ENCODE measurements at regions not wholly inside any gene's neighbourhood (a gene's known extent, or its start where the extent isn't known, plus 50 kb on each side); places are given as distances from the start of the nearest gene placed in this dataset.

- Histone ChIP-seq H3K4me3 (ENCODE audit: low read depth, low read length, poor library complexity, severe bottlenecking) (no peak overlapping the region), H3K27me3 (replicated peaks; ENCODE audit: insufficient read depth, low read depth, low read length, poor library complexity) (no peaks in the 10 kb centered on the region), H3K9me3 (ENCODE audit: low read depth, low read length, poor library complexity, severe bottlenecking) (no peaks in the 10 kb centered on the region), H3K27ac (ENCODE audit: low read depth, low read length, poor library complexity, severe bottlenecking) (no peak overlapping the region), H3K36me3 (ENCODE audit: insufficient read depth, low read length, poor library complexity, severe bottlenecking) (no peaks in the 10 kb centered on the region), H3K4me1 (ENCODE audit: insufficient read depth, low read length, poor library complexity, severe bottlenecking) (no peaks in the 10 kb centered on the region)
- no peak for TF ChIP-seq EZH2 (IDR thresholded peaks at IDR 0.05; ENCODE audit: borderline replicate concordance, low read depth, low read length, poor library complexity, severe bottlenecking)
- TF ChIP-seq, protein P1, sequence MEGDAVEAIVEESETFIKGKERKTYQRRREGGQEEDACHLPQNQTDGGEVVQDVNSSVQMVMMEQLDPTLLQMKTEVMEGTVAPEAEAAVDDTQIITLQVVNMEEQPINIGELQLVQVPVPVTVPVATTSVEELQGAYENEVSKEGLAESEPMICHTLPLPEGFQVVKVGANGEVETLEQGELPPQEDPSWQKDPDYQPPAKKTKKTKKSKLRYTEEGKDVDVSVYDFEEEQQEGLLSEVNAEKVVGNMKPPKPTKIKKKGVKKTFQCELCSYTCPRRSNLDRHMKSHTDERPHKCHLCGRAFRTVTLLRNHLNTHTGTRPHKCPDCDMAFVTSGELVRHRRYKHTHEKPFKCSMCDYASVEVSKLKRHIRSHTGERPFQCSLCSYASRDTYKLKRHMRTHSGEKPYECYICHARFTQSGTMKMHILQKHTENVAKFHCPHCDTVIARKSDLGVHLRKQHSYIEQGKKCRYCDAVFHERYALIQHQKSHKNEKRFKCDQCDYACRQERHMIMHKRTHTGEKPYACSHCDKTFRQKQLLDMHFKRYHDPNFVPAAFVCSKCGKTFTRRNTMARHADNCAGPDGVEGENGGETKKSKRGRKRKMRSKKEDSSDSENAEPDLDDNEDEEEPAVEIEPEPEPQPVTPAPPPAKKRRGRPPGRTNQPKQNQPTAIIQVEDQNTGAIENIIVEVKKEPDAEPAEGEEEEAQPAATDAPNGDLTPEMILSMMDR (conservative IDR thresholded peaks at IDR 0.05; ENCODE audit: low read depth, low read length) = no peak
- no TSS peak for BruUV-seq (replicated peaks)
- intact Hi-C loops (cut with micrococcal nuclease; ENCODE audit: unreplicated experiment) = no loop called here
- no peak for DNase-seq (ENCODE audit: low spot score)
- ChIA-PET CTCF (no interaction called here), POLR2A (ENCODE audit: low non-redundant PET) (no interaction called here)
Measured at GRCh38 chr11:106389101-106389500, 311.6 kb downstream of the AASDHPPT start.

DNA sequence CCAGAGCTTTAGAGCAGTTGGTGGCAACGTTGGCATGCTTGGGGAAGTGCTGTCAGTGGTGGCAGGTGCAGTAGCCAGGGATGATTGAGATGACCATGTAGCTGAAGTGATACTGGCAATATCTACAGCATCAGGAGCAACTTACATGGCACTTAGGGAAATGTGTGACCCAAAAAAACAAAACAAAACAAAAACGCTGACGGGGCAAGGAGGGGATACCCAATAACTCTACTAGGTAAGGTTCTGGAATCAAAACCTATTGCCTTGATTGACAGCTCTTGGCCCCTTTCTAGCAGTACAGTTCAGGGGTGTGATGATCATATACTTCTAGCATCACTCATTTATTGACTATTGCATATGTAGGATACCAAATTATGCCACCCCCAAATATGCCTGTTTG, 312.6 kb downstream of the AASDHPPT start:
- no peaks in the 10 kb centered on the region for H3K36me3 ChIP-seq (ENCODE audit: insufficient read depth, low read length, poor library complexity, severe bottlenecking)
- POLR2A ChIA-PET (ENCODE audit: low non-redundant PET) = no interaction called here
- DNase-seq (ENCODE audit: low spot score) = no peak
- H3K27ac ChIP-seq (ENCODE audit: low read depth, low read length, poor library complexity, severe bottlenecking) = no peak overlapping the region
- no peak for TF ChIP-seq EZH2 (IDR thresholded peaks at IDR 0.05; ENCODE audit: borderline replicate concordance, low read depth, low read length, poor library complexity, severe bottlenecking)
- TF ChIP-seq, protein P1 (conservative IDR thresholded peaks at IDR 0.05; ENCODE audit: low read depth, low read length) = no peak
- intact Hi-C loops (cut with micrococcal nuclease; ENCODE audit: unreplicated experiment) = no loop called here
- no peak overlapping the region for H3K4me3 ChIP-seq (ENCODE audit: low read depth, low read length, poor library complexity, severe bottlenecking)
- CTCF ChIA-PET = no interaction called here
- H3K27me3 ChIP-seq (replicated peaks; ENCODE audit: insufficient read depth, low read depth, low read length, poor library complexity) = no peaks in the 10 kb centered on the region
- no TSS peak for BruUV-seq (replicated peaks)
- H3K9me3 ChIP-seq (ENCODE audit: low read depth, low read length, poor library complexity, severe bottlenecking) = no peaks in the 10 kb centered on the region
- H3K4me1 ChIP-seq (ENCODE audit: insufficient read depth, low read length, poor library complexity, severe bottlenecking) = no peaks in the 10 kb centered on the region

- Histone ChIP-seq H3K27me3 (replicated peaks; ENCODE audit: insufficient read depth, low read depth, low read length, poor library complexity) (no peaks in the 10 kb centered on the region), H3K9me3 (ENCODE audit: low read depth, low read length, poor library complexity, severe bottlenecking) (peaks cover 5% of the 10 kb centered on the region), H3K4me1 (ENCODE audit: insufficient read depth, low read length, poor library complexity, severe bottlenecking) (no peaks in the 10 kb centered on the region), H3K4me3 (ENCODE audit: low read depth, low read length, poor library complexity, severe bottlenecking) (no peak overlapping the region), H3K27ac (ENCODE audit: low read depth, low read length, poor library complexity, severe bottlenecking) (no peak overlapping the region), H3K36me3 (ENCODE audit: insufficient read depth, low read length, poor library complexity, severe bottlenecking) (no peaks in the 10 kb centered on the region)
- intact Hi-C loops (cut with micrococcal nuclease; ENCODE audit: unreplicated experiment) = no loop called here
- DNase-seq (ENCODE audit: low spot score) = peak; percentile 27
- BruUV-seq (replicated peaks) = no TSS peak
- POLR2A ChIA-PET (ENCODE audit: low non-redundant PET) = no interaction called here
- TF ChIP-seq, protein P1 (conservative IDR thresholded peaks at IDR 0.05; ENCODE audit: low read depth, low read length) = no peak
- no peak for TF ChIP-seq EZH2 (IDR thresholded peaks at IDR 0.05; ENCODE audit: borderline replicate concordance, low read depth, low read length, poor library complexity, severe bottlenecking)
- CTCF ChIA-PET = no interaction called here
Measured at GRCh38 chr11:106391771-106392420, 314.4 kb downstream of the AASDHPPT start.

All from A673 (cell line).